GM23248 (cell line): ENCODE measurements at regions not wholly inside any gene's neighbourhood (a gene's known extent, or its start where the extent isn't known, plus 50 kb on each side); places are given as distances from the start of the nearest gene placed in this dataset.

Experiments used
- DNase-seq: peaks from one replicate; pipeline ENCODE4 v3.0.0-alpha.2; 2015
- H2AFZ ChIP-seq: fragments of 200-600 bp; sonication (generic); 2 replicates; pipeline ENCODE4 v1.6.1; 2016; ENCODE audit warnings: antibody characterized with exemption
- H3F3A ChIP-seq: fragments of 200-600 bp; sonication (generic); 2 replicates; pipeline ENCODE4 v1.6.1; 2016; ENCODE audit warnings: mild to moderate bottlenecking, antibody characterized with exemption, mixed run types; ENCODE audit not compliant: insufficient read depth
- H3K27ac ChIP-seq: fragments of 200-600 bp; sonication (generic); 2 replicates; pipeline ENCODE4 v1.5.1; 2016; ENCODE audit warnings: mild to moderate bottlenecking
- H3K27me3 ChIP-seq: fragments of 200-600 bp; sonication (generic); replicated peaks from 2 replicates; pipeline ENCODE4 v1.6.1; 2016; ENCODE audit warnings: mild to moderate bottlenecking; ENCODE audit not compliant: insufficient read depth
- H3K36me3 ChIP-seq: fragments of 200-600 bp; sonication (generic); 2 replicates; pipeline ENCODE4 v1.6.1; 2016; ENCODE audit warnings: low read depth, mild to moderate bottlenecking
- H3K4me1 ChIP-seq: fragments of 200-600 bp; sonication (generic); 2 replicates; pipeline ENCODE4 v1.6.1; 2016; ENCODE audit warnings: mild to moderate bottlenecking; ENCODE audit not compliant: insufficient read depth
- H3K4me2 ChIP-seq: fragments of 200-600 bp; sonication (generic); one replicate; pipeline ENCODE4 v1.6.1; 2016; ENCODE audit warnings: mild to moderate bottlenecking; ENCODE audit not compliant: unreplicated experiment
- H3K4me3 ChIP-seq: fragments of 200-600 bp; sonication (generic); 2 replicates; pipeline ENCODE4 v1.5.1; 2016; ENCODE audit warnings: mild to moderate bottlenecking
- H3K79me2 ChIP-seq: fragments of 200-600 bp; sonication (generic); 2 replicates; pipeline ENCODE4 v1.6.1; 2016; ENCODE audit warnings: mild to moderate bottlenecking; ENCODE audit not compliant: insufficient read depth
- H3K9ac ChIP-seq: fragments of 200-600 bp; sonication (generic); 2 replicates; pipeline ENCODE4 v1.6.1; 2016; ENCODE audit warnings: mild to moderate bottlenecking
- H3K9me2 ChIP-seq: fragments of 200-600 bp; sonication (generic); 2 replicates; pipeline ENCODE4 v1.6.1; 2016; ENCODE audit warnings: mixed run types, mild to moderate bottlenecking, moderate library complexity; ENCODE audit not compliant: insufficient read depth
- H3K9me3 ChIP-seq: fragments of 200-600 bp; sonication (generic); one replicate; pipeline ENCODE4 v1.6.1; 2017; ENCODE audit warnings: low read depth
- H4K20me1 ChIP-seq: fragments of 200-600 bp; sonication (generic); 2 replicates; pipeline ENCODE4 v1.6.0; 2016; ENCODE audit not compliant: insufficient read depth
- EZH2 ChIP-seq: fragments of 200-600 bp; sonication (generic); IDR thresholded peaks from 2 replicates; pipeline ENCODE4 v1.6.1; 2018; ENCODE audit warnings: antibody characterized with exemption, mild to moderate bottlenecking; ENCODE audit not compliant: insufficient read depth, poor library complexity, severe bottlenecking
- EZH2phosphoT487 ChIP-seq: fragments of 200-600 bp; sonication (generic); IDR thresholded peaks from 2 replicates; pipeline ENCODE4 v1.6.1; 2018; ENCODE audit warnings: antibody characterized with exemption, moderate library complexity, mild to moderate bottlenecking, low read depth; ENCODE audit not compliant: insufficient read depth
- WGBS, 2 experiments: methylation state at CpG; one replicate each; pipeline ENCODE4 v1.1.6; 2015 to 2017; ENCODE audit warnings: low lambda C conversion rate in 2 of 2, low coverage in 1 of 2; ENCODE audit errors: missing lambda C conversion rate in 2 of 2; 5-methylcytosine and 5-hydroxymethylcytosine counted together
- in situ Hi-C: fragments of 300-500 bp; cut with MboI; formaldehyde crosslinking; loops from 2 replicates; pipeline ENCODE4 v1.15.0; 2020

DNA sequence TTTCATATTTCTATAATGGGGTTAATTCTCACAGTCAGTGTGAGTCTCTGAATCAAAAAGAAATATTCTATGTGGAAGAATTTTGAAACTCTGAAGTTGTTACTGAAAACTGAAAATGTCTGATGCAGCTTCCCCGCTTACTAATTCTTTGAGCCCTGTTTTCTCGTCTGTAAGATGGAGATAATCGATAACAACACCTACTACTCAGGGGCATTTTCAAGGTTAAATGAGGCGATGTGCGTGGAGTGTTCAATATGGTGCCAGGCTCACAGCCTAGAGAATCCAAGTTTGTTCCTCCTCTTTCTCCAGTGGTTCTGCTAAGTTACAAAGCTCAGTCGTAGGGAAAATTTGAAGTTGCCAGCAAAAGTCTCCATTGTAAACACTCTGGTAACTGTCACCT, 391.4 kb downstream of the FUT8 start:
- in situ Hi-C loops = no loop called here
- Histone ChIP-seq H3K9me3 (no peaks in the 10 kb centered on the region), H3K79me2 (no peaks in the 10 kb centered on the region), H4K20me1 (no peaks in the 10 kb centered on the region), H3K9ac (no peak overlapping the region), H3K4me1 (no peaks in the 10 kb centered on the region), H3K4me3 (no peak overlapping the region), H3K36me3 (no peaks in the 10 kb centered on the region), H3K27me3 (peaks cover 10% of the 10 kb centered on the region), H3K27ac (no peak overlapping the region), H3K9me2 (no peaks in the 10 kb centered on the region), H3K4me2 (no peak overlapping the region), H2AFZ (no peak overlapping the region), H3F3A (no peaks in the 10 kb centered on the region)
- DNase-seq = no peak
- WGBS, 2 experiments = 77 to 83% methylated on average over 6 of the region's 6 CpGs
- TF ChIP-seq EZH2phosphoT487 = no peak
- TF ChIP-seq EZH2 = no peak

DNA sequence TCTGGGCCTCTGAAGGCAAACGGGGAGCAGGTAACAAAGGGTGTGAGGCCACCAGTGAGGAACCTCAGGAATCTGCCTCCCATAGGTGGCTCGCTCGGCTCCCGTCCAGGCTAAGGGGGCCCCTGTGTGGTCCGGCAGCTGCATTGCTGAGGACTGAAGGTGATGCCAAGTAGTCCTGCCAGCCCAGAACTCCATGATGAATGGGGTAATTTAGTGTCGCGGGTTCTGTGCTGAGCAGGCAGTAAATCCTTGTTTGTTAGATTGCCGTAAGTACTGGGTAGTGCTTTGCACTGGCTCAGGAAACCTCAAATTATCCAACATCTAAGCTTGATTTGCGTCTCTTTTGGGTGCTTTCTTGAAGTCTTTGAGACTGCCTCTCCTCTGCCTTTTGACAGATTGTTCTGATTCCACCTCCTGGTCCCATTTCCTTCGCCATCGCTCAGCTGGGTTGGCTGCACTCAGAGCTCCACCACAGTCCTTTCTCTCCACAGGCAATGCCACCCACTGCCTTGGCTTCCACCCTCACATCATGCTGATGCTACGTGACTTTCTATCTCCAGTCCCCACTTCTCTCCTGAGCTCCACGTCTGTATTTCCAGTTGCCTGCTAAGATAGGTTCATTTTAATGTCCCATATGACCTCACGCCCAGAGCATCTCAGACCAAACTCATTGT, 392.0 kb downstream of the FUT8 start:
- no peaks in the 10 kb centered on the region for H3K4me1 ChIP-seq
- TF ChIP-seq EZH2 (no peak), EZH2phosphoT487 (no peak)
- H3K4me3 ChIP-seq = no peak overlapping the region
- H4K20me1 ChIP-seq = no peaks in the 10 kb centered on the region
- no peaks in the 10 kb centered on the region for H3K9me3 ChIP-seq
- H3K27ac ChIP-seq = no peak overlapping the region
- H3K9me2 ChIP-seq = no peaks in the 10 kb centered on the region
- H2AFZ ChIP-seq = no peak overlapping the region
- H3K36me3 ChIP-seq = no peaks in the 10 kb centered on the region
- H3F3A ChIP-seq = no peaks in the 10 kb centered on the region
- H3K9ac ChIP-seq = no peak overlapping the region
- H3K4me2 ChIP-seq = no peak overlapping the region
- no peaks in the 10 kb centered on the region for H3K79me2 ChIP-seq
- H3K27me3 ChIP-seq = peaks cover 7% of the 10 kb centered on the region
- 46 to 52% methylated on average over 13 to 14 of the region's 14 CpGs for WGBS, 2 experiments
- no peak for DNase-seq
- in situ Hi-C loops = no loop called here

DNA sequence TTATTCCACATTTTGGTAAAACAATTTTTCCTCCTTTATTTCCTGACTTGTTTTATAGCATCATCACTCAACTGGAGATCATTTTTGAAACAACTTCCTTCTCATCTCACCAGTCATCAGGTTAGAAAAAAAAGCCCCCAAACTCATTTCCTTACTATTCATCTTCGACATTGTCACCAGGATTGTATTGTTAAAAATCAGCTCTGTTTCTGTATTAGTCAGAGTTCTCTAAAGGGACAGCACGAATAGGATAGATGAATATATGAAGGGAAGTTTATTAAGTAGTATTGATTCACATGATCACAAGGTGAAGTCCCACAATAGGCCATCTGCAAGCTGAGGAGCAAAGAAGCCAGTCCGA, 392.6 kb downstream of the FUT8 start:
- H3K9me3 ChIP-seq = no peaks in the 10 kb centered on the region
- no peak overlapping the region for H2AFZ ChIP-seq
- H3K36me3 ChIP-seq = no peaks in the 10 kb centered on the region
- TF ChIP-seq EZH2phosphoT487 = no peak
- TF ChIP-seq EZH2 = no peak
- H4K20me1 ChIP-seq = no peaks in the 10 kb centered on the region
- no peak overlapping the region for H3K4me2 ChIP-seq
- WGBS, 2 experiments = 27 to 39% methylated on average over 3 of the region's 3 CpGs
- H3K9me2 ChIP-seq = no peaks in the 10 kb centered on the region
- H3K4me1 ChIP-seq = no peaks in the 10 kb centered on the region
- H3K9ac ChIP-seq = no peak overlapping the region
- no peaks in the 10 kb centered on the region for H3F3A ChIP-seq
- no peaks in the 10 kb centered on the region for H3K79me2 ChIP-seq
- no peak overlapping the region for H3K27ac ChIP-seq
- no peak for DNase-seq
- in situ Hi-C loops = no loop called here
- no peak overlapping the region for H3K4me3 ChIP-seq
- peaks cover 9% of the 10 kb centered on the region for H3K27me3 ChIP-seq

DNA sequence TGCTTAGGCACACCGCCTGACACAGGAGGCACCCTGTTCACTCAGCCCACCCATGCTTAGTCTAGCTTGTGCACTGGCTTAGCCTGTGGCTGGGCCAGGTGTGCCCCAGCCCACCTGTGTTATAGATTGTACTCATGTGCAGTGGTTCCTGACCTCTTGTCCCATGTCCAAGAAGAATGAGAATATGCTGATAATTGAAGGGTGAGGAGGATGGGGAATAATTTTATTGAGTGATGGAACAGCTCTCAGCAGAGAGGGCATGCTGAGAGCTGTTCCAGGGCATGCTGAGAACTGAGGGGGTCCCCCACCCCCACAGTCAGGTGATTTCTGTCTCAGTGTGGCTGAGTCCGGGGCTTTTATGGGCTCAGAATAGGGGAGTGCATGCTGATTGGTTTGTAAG, 395.9 kb downstream of the FUT8 start:
- in situ Hi-C loops = no loop called here
- TF ChIP-seq EZH2phosphoT487 = no peak
- no peak for TF ChIP-seq EZH2
- no peaks in the 10 kb centered on the region for H3K4me1 ChIP-seq
- DNase-seq = no peak
- H3F3A ChIP-seq = no peaks in the 10 kb centered on the region
- H3K9ac ChIP-seq = no peak overlapping the region
- H3K27me3 ChIP-seq = peaks cover 21% of the 10 kb centered on the region; the same call in 1 of the 2 replicates
- H3K9me3 ChIP-seq = no peaks in the 10 kb centered on the region
- no peak overlapping the region for H3K4me2 ChIP-seq
- H2AFZ ChIP-seq = no peak overlapping the region
- no peaks in the 10 kb centered on the region for H3K36me3 ChIP-seq
- H3K4me3 ChIP-seq = no peak overlapping the region
- no peaks in the 10 kb centered on the region for H3K79me2 ChIP-seq
- H3K9me2 ChIP-seq = no peaks in the 10 kb centered on the region
- WGBS, 2 experiments = 49 to 50% methylated on average over 2 of the region's 2 CpGs
- no peaks in the 10 kb centered on the region for H4K20me1 ChIP-seq
- H3K27ac ChIP-seq = no peak overlapping the region

DNA sequence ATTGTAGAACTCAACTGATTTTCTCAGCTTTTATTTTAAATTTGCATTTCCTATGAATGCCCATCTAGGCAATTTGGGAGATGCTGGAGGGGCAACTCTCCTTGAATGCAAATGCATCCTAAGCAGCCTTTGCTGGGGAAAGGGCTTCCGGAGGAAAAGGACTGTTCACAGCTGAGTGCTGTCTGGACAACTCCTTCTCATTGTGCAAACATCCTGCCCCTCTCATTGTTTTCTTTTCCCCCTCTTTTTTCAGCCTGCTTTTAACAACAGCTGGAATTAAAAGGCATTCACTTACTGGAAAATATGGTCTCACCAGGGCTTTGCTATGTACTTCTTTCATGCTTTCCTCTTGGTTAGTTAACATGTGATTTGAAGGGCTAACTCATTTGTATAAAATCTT, 397.8 kb downstream of the FUT8 start:
- Histone ChIP-seq H3K9ac (no peak overlapping the region), H3K9me2 (no peaks in the 10 kb centered on the region), H3F3A (no peaks in the 10 kb centered on the region), H4K20me1 (no peaks in the 10 kb centered on the region), H3K4me2 (no peak overlapping the region), H3K27me3 (peaks cover 16% of the 10 kb centered on the region; the same call in 1 of the 2 replicates), H3K36me3 (no peaks in the 10 kb centered on the region), H3K4me3 (no peak overlapping the region), H3K4me1 (no peaks in the 10 kb centered on the region), H3K79me2 (no peaks in the 10 kb centered on the region), H3K9me3 (no peaks in the 10 kb centered on the region), H3K27ac (no peak overlapping the region), H2AFZ (no peak overlapping the region)
- TF ChIP-seq EZH2 = no peak
- TF ChIP-seq EZH2phosphoT487 = no peak
- DNase-seq = no peak
- in situ Hi-C loops = no loop called here
- WGBS, 2 experiments = 58 to 68% methylated on average over 1 of the region's 1 CpG
